HepG2 (cell line): ENCODE measurements at regions not wholly inside any gene's neighbourhood (a gene's known extent, or its start where the extent isn't known, plus 50 kb on each side); places are given as distances from the start of the nearest gene placed in this dataset.

Experiments
- ATF7 ChIP-seq, 2 experiments: fragments of 450-650 bp in 1 of 2; sonication (generic) in 1 of 2; formaldehyde crosslinking in 1 of 2; IDR thresholded peaks; 2 replicates each; pipeline versions ENCODE4 v1.4.0 to v1.6.1; 2016 to 2020; ENCODE audit warnings: antibody characterized with exemption in 1 of 2, mild to moderate bottlenecking in 1 of 2, missing genetic modification reagents in 1 of 2
- ATRX ChIP-seq: sonication (generic); formaldehyde crosslinking; IDR thresholded peaks from 2 replicates; pipeline ENCODE4 v1.4.0; 2020; ENCODE audit warnings: missing genetic modification reagents, borderline replicate concordance
- GATAD2A ChIP-seq: IDR thresholded peaks from 2 replicates; pipeline ENCODE4 v1.6.1; 2016
- GPN1 ChIP-seq: sonication (generic); formaldehyde crosslinking; IDR thresholded peaks from 2 replicates; pipeline ENCODE4 v1.5.1; 2020; ENCODE audit warnings: missing genetic modification reagents, borderline replicate concordance
- MED13 ChIP-seq: sonication (generic); formaldehyde crosslinking; IDR thresholded peaks from 2 replicates; pipeline ENCODE4 v1.5.0; 2020; ENCODE audit warnings: missing genetic modification reagents
- SOX5 ChIP-seq: IDR thresholded peaks from 2 replicates; pipeline ENCODE4 v1.6.1; 2016; ENCODE audit warnings: borderline replicate concordance
- SP5 ChIP-seq: IDR thresholded peaks from 2 replicates; pipeline ENCODE4 v1.6.1; 2016; ENCODE audit warnings: low read depth, borderline replicate concordance
- THYN1 ChIP-seq: sonication (generic); formaldehyde crosslinking; IDR thresholded peaks from 2 replicates; pipeline ENCODE4 v1.8.1; 2023; ENCODE audit warnings: low read depth, mild to moderate bottlenecking, moderate library complexity, missing genetic modification reagents, borderline replicate concordance
- ZBTB7B ChIP-seq: sonication (generic); formaldehyde crosslinking; IDR thresholded peaks from 2 replicates; pipeline ENCODE4 v1.4.0; 2020; ENCODE audit warnings: missing genetic modification reagents
- ZNF101 ChIP-seq: sonication (generic); formaldehyde crosslinking; IDR thresholded peaks from 2 replicates; pipeline ENCODE4 v1.4.0; 2020; ENCODE audit warnings: mild to moderate bottlenecking, low read depth, missing genetic modification reagents, borderline replicate concordance
- ZNF317 ChIP-seq: sonication (generic); formaldehyde crosslinking; IDR thresholded peaks from 2 replicates; pipeline ENCODE4 v1.5.0; 2020; ENCODE audit warnings: mild to moderate bottlenecking, missing genetic modification reagents
- ZNF337 ChIP-seq: sonication (generic); formaldehyde crosslinking; IDR thresholded peaks from 2 replicates; pipeline ENCODE4 v1.5.1; 2020; ENCODE audit warnings: missing genetic modification reagents, low read depth, mild to moderate bottlenecking, borderline replicate concordance
- ZSCAN22 ChIP-seq: sonication (generic); formaldehyde crosslinking; IDR thresholded peaks from 2 replicates; pipeline ENCODE4 v1.4.0; 2020; ENCODE audit warnings: mild to moderate bottlenecking, missing genetic modification reagents
- TF ChIP-seq, protein P1 (sequence below): sonication (generic); formaldehyde crosslinking; IDR thresholded peaks from 2 replicates; pipeline ENCODE4 v1.4.0; 2020; ENCODE audit warnings: mild to moderate bottlenecking, missing genetic modification reagents
- TF ChIP-seq, protein P2 (sequence below): sonication (generic); formaldehyde crosslinking; IDR thresholded peaks from 2 replicates; pipeline ENCODE4 v1.8.1; 2023; ENCODE audit warnings: mild to moderate bottlenecking, moderate library complexity, missing genetic modification reagents
- TF ChIP-seq, protein P3 (sequence below): sonication (generic); formaldehyde crosslinking; IDR thresholded peaks from 2 replicates; pipeline ENCODE4 v1.5.1; 2020; ENCODE audit warnings: mild to moderate bottlenecking, missing genetic modification reagents, borderline replicate concordance
- TF ChIP-seq, protein P4 (sequence below): sonication (generic); formaldehyde crosslinking; IDR thresholded peaks from 2 replicates; pipeline ENCODE4 v1.4.0; 2020; ENCODE audit warnings: missing genetic modification reagents; ENCODE audit errors: not compliant biosample characterization

DNA sequence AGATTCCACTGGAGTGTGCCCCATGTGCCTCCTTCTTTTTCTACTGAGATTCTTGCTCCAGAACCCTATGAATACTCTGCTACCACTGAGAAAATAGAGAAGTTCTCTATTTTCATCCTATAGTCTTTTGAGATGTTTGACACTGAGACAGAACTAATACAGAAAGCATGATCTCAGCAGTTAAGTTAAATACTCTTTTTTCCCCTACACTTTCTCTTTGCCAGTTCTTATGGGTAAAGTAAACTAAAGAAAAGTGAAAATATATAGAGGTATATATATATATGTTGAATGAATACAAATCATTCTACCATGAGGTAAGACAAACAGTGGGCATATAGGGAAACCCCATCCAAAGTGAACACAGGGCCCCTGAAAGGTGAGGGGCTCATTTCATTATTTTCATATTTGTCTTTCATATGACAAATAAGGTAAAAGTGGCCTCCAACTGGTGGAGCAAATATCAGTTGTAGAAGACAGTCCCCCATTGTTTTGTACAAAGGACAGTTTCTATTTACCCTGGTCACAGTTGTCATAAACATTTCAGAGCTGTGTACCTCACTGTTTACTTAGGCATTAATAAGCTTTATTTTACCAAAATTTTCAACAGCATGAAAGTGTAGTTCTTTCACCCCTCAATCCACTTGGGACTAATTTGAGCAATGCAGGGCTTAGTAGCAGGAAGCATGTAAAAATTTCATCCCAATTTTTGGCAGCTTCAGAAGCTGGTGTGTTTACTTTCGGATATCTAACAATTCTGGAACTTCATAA is 188.3 kb upstream of the MARCKS start (continued):
- TF ChIP-seq GPN1 (CRISPR knock-in tag) (no peak), SP5 (CRISPR knock-in tag) (no peak), ZNF101 (CRISPR knock-in tag) (no peak), MED13 (CRISPR knock-in tag) (no peak), GATAD2A (peak; percentile 83), ZNF337 (CRISPR knock-in tag) (no peak), ATF7 (IDR thresholded peaks at IDR 0.05) (no peak), ATF7 (CRISPR knock-in tag; IDR thresholded peaks at IDR 0.05) (no peak), ATRX (CRISPR knock-in tag) (no peak), ZSCAN22 (no peak), ZNF317 (no peak), THYN1 (no peak), ZBTB7B (CRISPR knock-in tag) (no peak), SOX5 (peak; percentile 91)
- TF ChIP-seq, protein P1, sequence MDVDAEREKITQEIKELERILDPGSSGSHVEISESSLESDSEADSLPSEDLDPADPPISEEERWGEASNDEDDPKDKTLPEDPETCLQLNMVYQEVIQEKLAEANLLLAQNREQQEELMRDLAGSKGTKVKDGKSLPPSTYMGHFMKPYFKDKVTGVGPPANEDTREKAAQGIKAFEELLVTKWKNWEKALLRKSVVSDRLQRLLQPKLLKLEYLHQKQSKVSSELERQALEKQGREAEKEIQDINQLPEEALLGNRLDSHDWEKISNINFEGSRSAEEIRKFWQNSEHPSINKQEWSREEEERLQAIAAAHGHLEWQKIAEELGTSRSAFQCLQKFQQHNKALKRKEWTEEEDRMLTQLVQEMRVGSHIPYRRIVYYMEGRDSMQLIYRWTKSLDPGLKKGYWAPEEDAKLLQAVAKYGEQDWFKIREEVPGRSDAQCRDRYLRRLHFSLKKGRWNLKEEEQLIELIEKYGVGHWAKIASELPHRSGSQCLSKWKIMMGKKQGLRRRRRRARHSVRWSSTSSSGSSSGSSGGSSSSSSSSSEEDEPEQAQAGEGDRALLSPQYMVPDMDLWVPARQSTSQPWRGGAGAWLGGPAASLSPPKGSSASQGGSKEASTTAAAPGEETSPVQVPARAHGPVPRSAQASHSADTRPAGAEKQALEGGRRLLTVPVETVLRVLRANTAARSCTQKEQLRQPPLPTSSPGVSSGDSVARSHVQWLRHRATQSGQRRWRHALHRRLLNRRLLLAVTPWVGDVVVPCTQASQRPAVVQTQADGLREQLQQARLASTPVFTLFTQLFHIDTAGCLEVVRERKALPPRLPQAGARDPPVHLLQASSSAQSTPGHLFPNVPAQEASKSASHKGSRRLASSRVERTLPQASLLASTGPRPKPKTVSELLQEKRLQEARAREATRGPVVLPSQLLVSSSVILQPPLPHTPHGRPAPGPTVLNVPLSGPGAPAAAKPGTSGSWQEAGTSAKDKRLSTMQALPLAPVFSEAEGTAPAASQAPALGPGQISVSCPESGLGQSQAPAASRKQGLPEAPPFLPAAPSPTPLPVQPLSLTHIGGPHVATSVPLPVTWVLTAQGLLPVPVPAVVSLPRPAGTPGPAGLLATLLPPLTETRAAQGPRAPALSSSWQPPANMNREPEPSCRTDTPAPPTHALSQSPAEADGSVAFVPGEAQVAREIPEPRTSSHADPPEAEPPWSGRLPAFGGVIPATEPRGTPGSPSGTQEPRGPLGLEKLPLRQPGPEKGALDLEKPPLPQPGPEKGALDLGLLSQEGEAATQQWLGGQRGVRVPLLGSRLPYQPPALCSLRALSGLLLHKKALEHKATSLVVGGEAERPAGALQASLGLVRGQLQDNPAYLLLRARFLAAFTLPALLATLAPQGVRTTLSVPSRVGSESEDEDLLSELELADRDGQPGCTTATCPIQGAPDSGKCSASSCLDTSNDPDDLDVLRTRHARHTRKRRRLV (CRISPR knock-in tag), result no peak
- TF ChIP-seq, protein P2, sequence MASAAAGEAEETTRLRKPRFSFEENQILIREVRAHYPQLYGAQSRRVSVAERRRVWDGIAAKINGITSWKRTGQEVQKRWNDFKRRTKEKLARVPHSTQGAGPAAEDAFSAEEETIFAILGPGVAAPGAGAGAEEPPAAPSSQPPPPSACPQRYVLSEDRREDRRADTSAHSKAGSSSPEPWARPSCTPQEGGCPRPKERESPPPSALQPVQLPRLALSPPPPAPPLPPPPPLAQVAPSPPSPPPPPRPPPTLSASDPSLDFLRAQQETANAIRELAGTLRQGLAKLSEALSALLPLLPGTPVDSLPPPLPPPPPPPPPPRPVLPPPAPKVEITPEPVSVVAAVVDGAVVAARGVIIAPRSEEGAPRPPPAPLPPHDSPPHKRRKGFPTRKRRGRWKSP (CRISPR knock-in tag), result peak; percentile 33; the same call in 1 of the 2 replicates
- TF ChIP-seq, protein P3, sequence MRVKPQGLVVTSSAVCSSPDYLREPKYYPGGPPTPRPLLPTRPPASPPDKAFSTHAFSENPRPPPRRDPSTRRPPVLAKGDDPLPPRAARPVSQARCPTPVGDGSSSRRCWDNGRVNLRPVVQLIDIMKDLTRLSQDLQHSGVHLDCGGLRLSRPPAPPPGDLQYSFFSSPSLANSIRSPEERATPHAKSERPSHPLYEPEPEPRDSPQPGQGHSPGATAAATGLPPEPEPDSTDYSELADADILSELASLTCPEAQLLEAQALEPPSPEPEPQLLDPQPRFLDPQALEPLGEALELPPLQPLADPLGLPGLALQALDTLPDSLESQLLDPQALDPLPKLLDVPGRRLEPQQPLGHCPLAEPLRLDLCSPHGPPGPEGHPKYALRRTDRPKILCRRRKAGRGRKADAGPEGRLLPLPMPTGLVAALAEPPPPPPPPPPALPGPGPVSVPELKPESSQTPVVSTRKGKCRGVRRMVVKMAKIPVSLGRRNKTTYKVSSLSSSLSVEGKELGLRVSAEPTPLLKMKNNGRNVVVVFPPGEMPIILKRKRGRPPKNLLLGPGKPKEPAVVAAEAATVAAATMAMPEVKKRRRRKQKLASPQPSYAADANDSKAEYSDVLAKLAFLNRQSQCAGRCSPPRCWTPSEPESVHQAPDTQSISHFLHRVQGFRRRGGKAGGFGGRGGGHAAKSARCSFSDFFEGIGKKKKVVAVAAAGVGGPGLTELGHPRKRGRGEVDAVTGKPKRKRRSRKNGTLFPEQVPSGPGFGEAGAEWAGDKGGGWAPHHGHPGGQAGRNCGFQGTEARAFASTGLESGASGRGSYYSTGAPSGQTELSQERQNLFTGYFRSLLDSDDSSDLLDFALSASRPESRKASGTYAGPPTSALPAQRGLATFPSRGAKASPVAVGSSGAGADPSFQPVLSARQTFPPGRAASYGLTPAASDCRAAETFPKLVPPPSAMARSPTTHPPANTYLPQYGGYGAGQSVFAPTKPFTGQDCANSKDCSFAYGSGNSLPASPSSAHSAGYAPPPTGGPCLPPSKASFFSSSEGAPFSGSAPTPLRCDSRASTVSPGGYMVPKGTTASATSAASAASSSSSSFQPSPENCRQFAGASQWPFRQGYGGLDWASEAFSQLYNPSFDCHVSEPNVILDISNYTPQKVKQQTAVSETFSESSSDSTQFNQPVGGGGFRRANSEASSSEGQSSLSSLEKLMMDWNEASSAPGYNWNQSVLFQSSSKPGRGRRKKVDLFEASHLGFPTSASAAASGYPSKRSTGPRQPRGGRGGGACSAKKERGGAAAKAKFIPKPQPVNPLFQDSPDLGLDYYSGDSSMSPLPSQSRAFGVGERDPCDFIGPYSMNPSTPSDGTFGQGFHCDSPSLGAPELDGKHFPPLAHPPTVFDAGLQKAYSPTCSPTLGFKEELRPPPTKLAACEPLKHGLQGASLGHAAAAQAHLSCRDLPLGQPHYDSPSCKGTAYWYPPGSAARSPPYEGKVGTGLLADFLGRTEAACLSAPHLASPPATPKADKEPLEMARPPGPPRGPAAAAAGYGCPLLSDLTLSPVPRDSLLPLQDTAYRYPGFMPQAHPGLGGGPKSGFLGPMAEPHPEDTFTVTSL (CRISPR knock-in tag), result peak; percentile 36; the same call in 1 of the 2 replicates
- TF ChIP-seq, protein P4, sequence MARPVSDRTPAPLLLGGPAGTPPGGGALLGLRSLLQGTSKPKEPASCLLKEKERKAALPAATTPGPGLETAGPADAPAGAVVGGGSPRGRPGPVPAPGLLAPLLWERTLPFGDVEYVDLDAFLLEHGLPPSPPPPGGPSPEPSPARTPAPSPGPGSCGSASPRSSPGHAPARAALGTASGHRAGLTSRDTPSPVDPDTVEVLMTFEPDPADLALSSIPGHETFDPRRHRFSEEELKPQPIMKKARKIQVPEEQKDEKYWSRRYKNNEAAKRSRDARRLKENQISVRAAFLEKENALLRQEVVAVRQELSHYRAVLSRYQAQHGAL, result no peak
